HAP-1 (cell line): ENCODE measurements at regions not wholly inside any gene's neighbourhood (a gene's known extent, or its start where the extent isn't known, plus 50 kb on each side); places are given as distances from the start of the nearest gene placed in this dataset.

ENCODE experiments used
- DNase-seq, 2 experiments: peaks; one replicate each; pipeline ENCODE4 v3.0.0-alpha.2; 2016 to 2020; ENCODE audit warnings: low spot score in 2 of 2
- H3K27me3 ChIP-seq: fragments of 250-450 bp; sonication (Bioruptor Pico); 2 replicates; pipeline ENCODE4 v1.5.1; 2020; ENCODE audit warnings: low read depth, mild to moderate bottlenecking, moderate library complexity
- H3K36me3 ChIP-seq: fragments of 250-450 bp; sonication (Bioruptor Pico); replicated peaks from 2 replicates; pipeline ENCODE4 v1.5.1; 2020; ENCODE audit warnings: mild to moderate bottlenecking
- H3K4me1 ChIP-seq: fragments of 250-450 bp; sonication (Bioruptor Pico); 2 replicates; pipeline ENCODE4 v1.5.1; 2020; ENCODE audit warnings: mild to moderate bottlenecking
- H3K4me3 ChIP-seq: fragments of 250-450 bp; sonication (Bioruptor Pico); 2 replicates; pipeline ENCODE4 v1.5.1; 2020; ENCODE audit warnings: mild to moderate bottlenecking, moderate library complexity
- H3K9me3 ChIP-seq: fragments of 250-450 bp; sonication (Bioruptor Pico); 2 replicates; pipeline ENCODE4 v1.5.1; 2020; ENCODE audit warnings: mild to moderate bottlenecking, moderate library complexity
- in situ Hi-C: fragments of 300-500 bp; cut with MboI; formaldehyde crosslinking; loops from 3 replicates; pipeline ENCODE4 v1.14.3; 2020; ENCODE audit warnings: low sequenced_read_pairs, inconsistent platforms, mixed read lengths

- in situ Hi-C loops = no loop called here
- Histone ChIP-seq H3K36me3 (no peaks in the 10 kb centered on the region), H3K4me1 (peaks cover 7% of the 10 kb centered on the region), H3K9me3 (no peaks in the 10 kb centered on the region), H3K27me3 (no peaks in the 10 kb centered on the region), H3K4me3 (no peak overlapping the region)
- no peak for DNase-seq
Observed at GRCh38 chrX:69554321-69554947, 50.3 kb downstream of the NALF2 start.

DNA sequence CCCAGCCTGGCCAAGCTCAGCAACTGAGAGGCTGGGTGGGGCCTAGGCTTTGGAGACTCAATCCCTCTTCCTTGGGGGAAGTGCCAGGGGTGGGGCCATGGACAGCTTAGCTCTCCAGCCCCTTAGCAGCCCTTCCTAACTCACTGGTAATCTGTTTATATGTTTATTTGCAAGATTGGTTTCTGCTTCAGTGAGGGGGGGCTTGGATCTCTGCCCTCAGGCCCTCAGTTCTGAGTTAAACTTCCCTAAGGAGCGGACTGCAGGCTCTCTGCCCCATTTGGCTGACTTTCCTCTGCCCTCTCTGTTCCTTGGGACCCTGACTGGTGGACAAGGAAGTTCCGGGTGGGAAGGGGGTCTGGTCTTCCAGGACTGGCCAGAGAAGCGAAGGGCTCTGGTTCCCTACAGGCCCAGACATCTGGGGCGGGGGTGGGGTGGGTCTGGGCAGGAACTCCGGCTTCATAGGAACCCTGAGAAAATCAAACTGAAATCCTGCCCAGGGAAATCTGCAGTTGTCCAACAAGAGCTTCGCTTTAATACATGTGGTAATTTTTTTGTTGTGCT lies 51.4 kb downstream of the NALF2 start:
- H3K27me3 ChIP-seq = no peaks in the 10 kb centered on the region; the same call in 1 of the 2 replicates
- no peak for DNase-seq
- no peaks in the 10 kb centered on the region for H3K9me3 ChIP-seq
- no peak overlapping the region for H3K4me3 ChIP-seq
- in situ Hi-C loops = no loop called here
- peaks cover 7% of the 10 kb centered on the region for H3K4me1 ChIP-seq
- no peaks in the 10 kb centered on the region for H3K36me3 ChIP-seq

DNA sequence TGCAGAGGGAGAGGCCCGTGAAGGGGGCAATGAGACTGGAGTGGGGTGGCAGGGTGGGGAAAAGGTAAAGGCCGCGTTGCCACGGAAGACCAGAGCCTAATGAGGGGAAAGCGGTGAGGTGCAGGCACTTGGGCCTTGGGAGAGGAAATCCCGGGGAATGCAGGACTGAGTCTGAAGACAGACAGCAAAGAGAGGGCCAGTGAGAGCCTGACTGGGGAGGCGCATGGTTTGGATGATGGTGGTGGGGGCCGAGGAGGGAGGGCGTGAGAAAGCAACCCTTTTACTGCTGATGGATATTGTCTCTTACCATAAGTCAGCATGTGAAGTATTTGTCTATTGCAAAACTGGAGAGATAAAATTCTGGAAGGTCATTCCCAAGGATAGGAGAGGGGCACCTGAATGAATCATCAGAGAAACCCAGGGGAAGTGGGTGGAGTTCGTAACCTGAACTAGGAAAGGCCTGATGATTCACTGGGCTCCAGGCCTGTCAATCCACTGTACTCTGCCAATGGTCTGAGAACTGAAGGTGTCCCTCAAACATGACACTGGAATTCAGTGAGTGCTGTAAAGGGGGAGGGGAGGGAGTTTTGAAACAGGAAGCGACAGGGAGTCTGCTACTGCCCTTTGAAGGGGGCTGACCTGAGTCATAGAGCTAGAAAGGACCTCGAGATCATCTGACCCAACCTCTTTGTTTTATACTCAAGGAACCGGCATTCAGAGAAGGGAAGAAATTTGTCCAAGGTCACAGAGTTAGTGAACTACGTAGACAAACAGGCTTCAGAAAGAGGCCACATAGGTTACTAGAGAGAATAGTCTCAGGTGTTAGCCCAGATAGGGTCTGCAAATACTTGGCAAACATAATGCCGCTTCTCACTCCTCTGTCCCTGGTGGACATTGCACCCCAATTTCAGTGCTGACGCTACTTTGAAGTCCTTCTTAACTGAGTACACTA lies 52.2 kb downstream of the NALF2 start:
- DNase-seq = peak in 1 of 2 experiments; percentile 47
- peaks cover 7% of the 10 kb centered on the region for H3K4me1 ChIP-seq
- in situ Hi-C loops = no loop called here
- no peaks in the 10 kb centered on the region; the same call in 1 of the 2 replicates for H3K27me3 ChIP-seq
- H3K9me3 ChIP-seq = no peaks in the 10 kb centered on the region
- H3K36me3 ChIP-seq = no peaks in the 10 kb centered on the region
- no peak overlapping the region for H3K4me3 ChIP-seq

GRCh38 chrX:69562904-69563578 lies 52.9 kb upstream of the EDA start:
- no peak overlapping the region for H3K4me3 ChIP-seq
- no peaks in the 10 kb centered on the region for H3K9me3 ChIP-seq
- peaks cover 6% of the 10 kb centered on the region for H3K27me3 ChIP-seq
- DNase-seq = no peak
- in situ Hi-C loops = no loop called here
- no peaks in the 10 kb centered on the region for H3K36me3 ChIP-seq
- H3K4me1 ChIP-seq = no peaks in the 10 kb centered on the region

DNA sequence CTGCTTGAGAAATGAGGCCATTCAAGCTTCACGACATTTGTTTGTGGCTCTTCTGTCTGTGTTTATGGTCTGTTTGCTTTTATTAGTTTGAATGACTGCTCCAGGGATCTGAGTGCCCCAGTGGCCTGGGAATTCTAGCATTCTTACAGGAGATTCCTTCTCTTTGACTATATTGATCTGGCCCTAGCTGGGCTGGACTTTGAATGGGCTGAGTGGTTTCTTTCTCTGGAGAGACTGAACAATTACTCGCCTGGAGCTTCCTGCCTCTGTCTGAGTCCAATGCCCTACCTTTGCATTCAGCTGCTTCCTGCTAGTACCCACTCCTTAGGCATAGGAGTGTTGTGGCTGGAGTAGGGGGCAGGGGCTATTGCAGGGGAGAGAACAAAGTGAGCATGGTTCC lies 51.2 kb upstream of the EDA start:
- no peak for DNase-seq
- Histone ChIP-seq H3K9me3 (no peaks in the 10 kb centered on the region), H3K4me3 (no peak overlapping the region), H3K36me3 (no peaks in the 10 kb centered on the region), H3K27me3 (peaks cover 6% of the 10 kb centered on the region), H3K4me1 (no peaks in the 10 kb centered on the region)
- in situ Hi-C loops = no loop called here

- Histone ChIP-seq H3K9me3 (no peaks in the 10 kb centered on the region), H3K4me1 (no peaks in the 10 kb centered on the region), H3K27me3 (peaks cover 6% of the 10 kb centered on the region), H3K36me3 (no peaks in the 10 kb centered on the region), H3K4me3 (no peak overlapping the region)
- in situ Hi-C loops = no loop called here
- no peak for DNase-seq
Observed at GRCh38 chrX:69565247-69565815, 50.6 kb upstream of the EDA start.
